ENCODE measurements at regions not wholly inside any gene's neighbourhood (a gene's known extent, or its start where the extent isn't known, plus 50 kb on each side); places are given as distances from the start of the nearest gene placed in this dataset.
"Not testable (repeated sequence)": the region's sequence is repeated elsewhere in the genome, so short reads cannot be mapped to it uniquely, and the experiment has no call there.

- H3K4me3 ChIP-seq = no peak overlapping the region
- intact Hi-C loops (cut with DNase I) = no loop called here
- no peaks in the 10 kb centered on the region for H3K27me3 ChIP-seq
- TF ChIP-seq POLR2A (IDR thresholded peaks at IDR 0.05) = no peak
- TF ChIP-seq, protein P1, sequence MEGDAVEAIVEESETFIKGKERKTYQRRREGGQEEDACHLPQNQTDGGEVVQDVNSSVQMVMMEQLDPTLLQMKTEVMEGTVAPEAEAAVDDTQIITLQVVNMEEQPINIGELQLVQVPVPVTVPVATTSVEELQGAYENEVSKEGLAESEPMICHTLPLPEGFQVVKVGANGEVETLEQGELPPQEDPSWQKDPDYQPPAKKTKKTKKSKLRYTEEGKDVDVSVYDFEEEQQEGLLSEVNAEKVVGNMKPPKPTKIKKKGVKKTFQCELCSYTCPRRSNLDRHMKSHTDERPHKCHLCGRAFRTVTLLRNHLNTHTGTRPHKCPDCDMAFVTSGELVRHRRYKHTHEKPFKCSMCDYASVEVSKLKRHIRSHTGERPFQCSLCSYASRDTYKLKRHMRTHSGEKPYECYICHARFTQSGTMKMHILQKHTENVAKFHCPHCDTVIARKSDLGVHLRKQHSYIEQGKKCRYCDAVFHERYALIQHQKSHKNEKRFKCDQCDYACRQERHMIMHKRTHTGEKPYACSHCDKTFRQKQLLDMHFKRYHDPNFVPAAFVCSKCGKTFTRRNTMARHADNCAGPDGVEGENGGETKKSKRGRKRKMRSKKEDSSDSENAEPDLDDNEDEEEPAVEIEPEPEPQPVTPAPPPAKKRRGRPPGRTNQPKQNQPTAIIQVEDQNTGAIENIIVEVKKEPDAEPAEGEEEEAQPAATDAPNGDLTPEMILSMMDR (IDR thresholded peaks at IDR 0.05) = no peak
- peaks cover 0 to 3% (median 0%) of the 10 kb centered on the region in 12 donors for H3K9me3 ChIP-seq
- ATAC-seq (no peak), DNase-seq (no peak)
- no peaks in the 10 kb centered on the region for H3K36me3 ChIP-seq
- 59 to 71% (median 66%) methylated on average over 4 of the region's 4 CpGs for WGBS, 4 donors
- no peaks in the 10 kb centered on the region for H3K4me1 ChIP-seq
- no peak overlapping the region for H3K27ac ChIP-seq
Measured at GRCh38 chr18:4758980-4759379, 303.9 kb upstream of the DLGAP1 start.

- intact Hi-C loops (cut with DNase I) = no loop called here
- no peaks in the 10 kb centered on the region for H3K27me3 ChIP-seq
- no peak for TF ChIP-seq POLR2A (IDR thresholded peaks at IDR 0.05)
- TF ChIP-seq, protein P1 (IDR thresholded peaks at IDR 0.05) = no peak
- H3K9me3 ChIP-seq = peaks cover 0 to 6% (median 0%) of the 10 kb centered on the region in 12 donors
- H3K36me3 ChIP-seq = no peaks in the 10 kb centered on the region
- H3K27ac ChIP-seq = no peak overlapping the region
- H3K4me1 ChIP-seq = no peaks in the 10 kb centered on the region
- 71 to 79% (median 76%) methylated on average over 4 of the region's 4 CpGs for WGBS, 4 donors
- ATAC-seq = no peak
- no peak overlapping the region for H3K4me3 ChIP-seq
- DNase-seq = no peak
Measured at GRCh38 chr18:4755848-4756247, 300.7 kb upstream of the DLGAP1 start.

DNA sequence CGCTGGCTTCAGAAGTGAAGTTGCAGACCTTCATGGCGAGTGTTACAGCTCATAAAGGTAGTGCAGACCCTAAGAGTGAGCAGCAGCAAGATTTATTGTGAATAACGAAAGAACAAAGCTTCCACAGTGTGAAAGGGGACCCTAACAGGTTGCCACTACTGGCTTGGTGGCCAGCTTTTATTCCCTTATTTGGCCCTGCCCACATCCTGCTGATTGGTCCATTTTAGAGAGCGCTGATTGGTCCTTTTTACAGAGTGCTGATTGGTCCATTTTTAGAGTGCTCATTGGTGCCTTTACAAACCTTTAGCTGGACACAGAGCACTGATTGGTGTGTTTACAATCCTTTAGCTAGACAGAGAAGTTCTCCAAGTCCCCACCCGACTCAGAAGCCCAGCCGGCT is 298.0 kb upstream of the DLGAP1 start:
- DNase-seq; intact Hi-C loops (cut with DNase I); H3K9me3 ChIP-seq; H3K36me3 ChIP-seq; H3K27ac ChIP-seq; ATAC-seq; H3K4me3 ChIP-seq; H3K4me1 ChIP-seq; H3K27me3 ChIP-seq: not testable (repeated sequence)
- 64 to 72% (median 66%) methylated on average over 6 of the region's 6 CpGs for WGBS, 4 donors

DNA sequence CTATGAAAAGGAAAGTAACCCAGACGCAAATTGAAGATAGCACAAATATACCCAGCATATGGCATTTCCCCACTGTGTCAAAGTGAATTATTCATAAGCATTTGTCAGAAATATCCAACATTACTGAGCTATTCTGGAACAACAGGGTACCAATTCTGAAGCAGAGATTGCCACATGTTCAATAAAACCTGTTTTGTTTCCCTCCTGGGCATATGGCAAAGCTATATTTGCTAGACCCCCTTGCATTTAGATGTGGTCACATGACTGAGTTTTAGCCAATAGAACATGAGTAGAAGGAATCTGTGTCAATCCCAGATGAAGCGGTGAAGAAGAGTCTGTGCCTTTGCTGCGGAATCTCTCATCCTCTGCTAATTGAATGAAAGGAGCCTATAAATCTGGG is 296.4 kb upstream of the DLGAP1 start:
- Histone ChIP-seq H3K27ac (no peak overlapping the region), H3K9me3 (peaks cover 0 to 6% (median 0%) of the 10 kb centered on the region in 12 donors), H3K36me3 (no peaks in the 10 kb centered on the region), H3K27me3 (no peaks in the 10 kb centered on the region), H3K4me1 (no peaks in the 10 kb centered on the region), H3K4me3 (no peak overlapping the region)
- DNase-seq (no peak), ATAC-seq (no peak)
- TF ChIP-seq POLR2A (IDR thresholded peaks at IDR 0.05) = no peak
- TF ChIP-seq, protein P1 (IDR thresholded peaks at IDR 0.05) = no peak
- intact Hi-C loops (cut with DNase I) = no loop called here
- WGBS, 4 donors = 79 to 92% (median 84%) methylated on average over 3 of the region's 3 CpGs
